D341Med (cell line): ENCODE measurements at regions not wholly inside any gene's neighbourhood (a gene's known extent, or its start where the extent isn't known, plus 50 kb on each side); places are given as distances from the start of the nearest gene placed in this dataset.
A peak's percentile ranks its signal among the peaks of the same experiment; 100 is the strongest.
"Not testable (repeated sequence)": the region's sequence is repeated elsewhere in the genome, so short reads cannot be mapped to it uniquely, and the experiment has no call there.

Experiments used
- DNase-seq: peaks from one replicate; pipeline ENCODE4 v3.0.0; 2012; ENCODE audit warnings: low spot score

GRCh38 chr13:90686442-90686841, 661.0 kb upstream of the MIR17HG start:
- DNase-seq: no peak

GRCh38 chr13:90689111-90689510, 658.4 kb upstream of the MIR17HG start:
- no peak for DNase-seq

- no peak for DNase-seq
Measured at GRCh38 chr13:90690458-90691080, 656.9 kb upstream of the MIR17HG start.

GRCh38 chr13:90696254-90696653, 651.2 kb upstream of the MIR17HG start:
- no peak for DNase-seq

- no peak for DNase-seq
Measured at GRCh38 chr13:90696656-90697055, 650.8 kb upstream of the MIR17HG start.

DNA sequence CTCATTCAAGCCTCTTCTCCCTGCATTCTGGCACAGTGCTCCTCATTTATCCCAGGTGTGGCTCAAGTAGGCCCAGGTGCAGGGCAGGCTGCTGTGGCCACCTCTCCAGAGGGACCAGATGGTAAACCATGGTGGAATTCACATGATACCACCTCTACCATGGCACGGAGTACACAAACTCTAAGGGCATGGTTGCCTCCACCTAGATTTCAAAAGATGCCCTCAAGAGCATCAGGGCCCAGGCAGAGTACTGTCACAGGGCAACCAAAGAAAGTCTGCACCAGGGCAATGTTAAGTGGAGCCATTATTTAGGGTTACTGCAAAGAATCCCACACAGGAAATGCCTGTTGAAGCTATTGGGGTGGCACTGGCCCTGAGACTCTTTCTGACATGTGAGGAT, 647.1 kb upstream of the MIR17HG start:
- DNase-seq: no peak

DNA sequence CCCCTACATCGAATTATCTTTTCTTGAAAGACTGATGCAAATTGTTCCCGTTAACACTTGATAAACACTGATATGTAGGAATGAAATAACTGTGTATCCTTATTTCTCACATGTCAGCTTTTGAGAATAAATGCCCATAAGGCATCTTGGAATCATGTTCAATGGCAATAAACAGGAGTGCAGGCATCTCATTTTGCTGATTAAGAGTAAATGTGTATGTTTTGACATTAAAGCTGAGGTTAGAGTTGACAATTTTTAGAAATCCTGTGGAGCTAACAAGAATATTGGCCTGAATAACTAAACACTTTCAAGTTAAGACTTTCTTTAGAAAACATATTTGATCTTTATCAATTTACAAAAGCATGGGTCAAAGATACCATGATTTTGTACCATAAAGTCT, 646.2 kb upstream of the MIR17HG start:
- no peak for DNase-seq

GRCh38 chr13:90702050-90702449, 645.4 kb upstream of the MIR17HG start:
- DNase-seq: no peak

GRCh38 chr13:90706631-90707030, 640.9 kb upstream of the MIR17HG start:
- peak; percentile 25 for DNase-seq

GRCh38 chr13:90708128-90708527, 639.4 kb upstream of the MIR17HG start:
- no peak for DNase-seq

DNA sequence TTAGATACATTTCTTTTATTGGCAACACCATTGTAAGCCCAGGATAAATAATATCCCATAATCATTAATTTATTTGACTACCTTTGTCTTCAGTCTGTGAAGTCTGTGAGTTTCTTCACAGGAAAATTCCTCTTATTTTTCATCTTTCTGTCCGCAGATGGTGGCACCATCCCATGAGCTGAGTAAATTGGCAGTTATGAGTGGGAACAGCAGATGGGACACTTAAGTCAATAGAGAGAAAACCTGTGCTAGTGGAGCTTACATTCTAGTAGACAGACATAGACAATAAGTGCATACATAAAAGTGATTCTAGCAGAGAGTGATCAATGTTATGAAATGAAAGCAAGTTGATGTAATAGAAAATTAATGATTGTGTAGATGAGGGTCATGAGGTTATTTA, 638.2 kb upstream of the MIR17HG start:
- DNase-seq: no peak

GRCh38 chr13:90710164-90710759, 637.2 kb upstream of the MIR17HG start:
- DNase-seq: no peak

GRCh38 chr13:90713441-90714133, 633.9 kb upstream of the MIR17HG start:
- DNase-seq: no peak

GRCh38 chr13:90715485-90715884, 632.0 kb upstream of the MIR17HG start:
- DNase-seq: no peak

DNA sequence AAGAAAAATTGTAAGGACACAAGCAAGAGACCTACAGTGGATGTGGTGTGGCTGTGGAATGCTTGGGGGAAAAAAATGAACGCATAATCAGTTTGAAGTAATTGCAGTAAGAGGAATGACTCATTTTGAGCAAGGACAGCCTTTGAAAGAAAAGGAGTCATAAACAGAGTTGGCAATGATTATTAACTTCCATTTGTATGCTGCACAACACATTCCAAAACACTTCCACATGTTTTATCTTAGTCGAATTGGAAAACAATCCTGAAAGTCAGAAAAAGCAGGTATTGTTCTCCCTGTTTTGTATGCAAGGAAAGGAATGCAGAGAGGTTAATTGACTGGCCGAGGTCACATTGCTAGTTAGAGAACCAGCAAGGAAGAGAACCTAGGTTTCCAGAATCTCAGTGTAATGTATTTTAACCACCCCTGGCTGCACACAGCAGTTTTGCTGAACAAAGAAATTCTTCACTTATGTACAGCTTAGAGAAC, 630.0 kb upstream of the MIR17HG start:
- DNase-seq: no peak

DNA sequence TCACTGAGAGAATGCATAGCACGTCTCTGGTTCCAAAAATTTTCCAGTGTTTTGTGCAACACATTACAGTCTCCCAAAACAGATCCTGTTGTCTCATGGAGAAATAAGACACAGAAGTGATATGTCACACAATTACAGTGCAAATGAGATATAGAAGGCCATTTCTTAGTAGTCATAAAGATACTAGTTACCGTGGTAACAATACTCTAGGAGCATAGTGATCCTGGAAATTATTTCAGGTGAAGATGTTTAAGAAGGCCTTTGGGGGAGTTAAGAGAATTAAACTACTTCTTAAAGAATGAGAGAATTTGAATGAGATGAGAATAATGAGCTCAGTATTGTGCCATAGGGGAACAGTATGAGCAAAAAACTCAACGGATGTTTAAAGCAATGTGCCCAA, 628.0 kb upstream of the MIR17HG start:
- DNase-seq: no peak

- no peak for DNase-seq
Measured at GRCh38 chr13:90721937-90722336, 625.5 kb upstream of the MIR17HG start.

GRCh38 chr13:90723381-90723780, 624.1 kb upstream of the MIR17HG start:
- no peak for DNase-seq

- DNase-seq: no peak
Measured at GRCh38 chr13:90726375-90726774, 621.1 kb upstream of the MIR17HG start.

- no peak for DNase-seq
Measured at GRCh38 chr13:90732049-90732448, 615.4 kb upstream of the MIR17HG start.

GRCh38 chr13:90734497-90734896, 613.0 kb upstream of the MIR17HG start:
- not testable (repeated sequence) for DNase-seq

DNA sequence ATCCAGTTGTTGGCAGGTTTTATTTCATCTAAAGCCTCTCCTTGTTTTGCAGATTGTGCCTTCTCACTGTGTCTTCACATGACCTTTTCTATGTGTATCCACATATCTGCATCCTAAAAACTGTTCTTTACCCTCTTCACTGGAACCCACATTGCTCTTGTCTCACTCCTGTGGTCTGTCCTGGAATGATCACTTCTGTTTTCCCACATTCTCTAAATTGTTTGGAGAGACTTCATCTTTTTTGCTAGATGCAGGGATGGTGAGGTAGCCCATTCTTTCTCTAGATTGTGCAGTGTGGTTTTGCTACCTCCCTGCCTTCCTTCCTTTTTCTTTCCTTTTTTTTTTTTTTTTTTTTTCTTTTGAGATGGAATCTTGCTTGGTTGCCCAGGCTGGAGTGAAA, 608.6 kb upstream of the MIR17HG start:
- no peak for DNase-seq

GRCh38 chr13:90740099-90740498, 607.4 kb upstream of the MIR17HG start:
- DNase-seq: no peak
